OCI-LY7 (cell line): ENCODE measurements at regions not wholly inside any gene's neighbourhood (a gene's known extent, or its start where the extent isn't known, plus 50 kb on each side); places are given as distances from the start of the nearest gene placed in this dataset.

Source experiments
- BruUV-seq: library from RNA; stranded (reverse); fragments of 400-500 nt; replicated peaks from 2 replicates; lab custom pipeline; 2021; lab: Mats Ljungman, UMichigan
- CTCF ChIA-PET: fragments of 300-600 bp; sonication (Branson Sonifier 250); formaldehyde crosslinking; loops from one replicate; lab custom pipeline; 2022; ENCODE audit warnings: antibody characterized with exemption; ENCODE audit not compliant: unreplicated experiment; lab: Charles Lee
- POLR2A ChIA-PET: fragments of 300-600 bp; sonication (Branson Sonifier 250); formaldehyde crosslinking; loops from one replicate; lab custom pipeline; 2022; ENCODE audit warnings: antibody characterized with exemption; lab: Charles Lee
- DNase-seq: peaks from one replicate; pipeline ENCODE4 v3.0.0-alpha.2; 2015; ENCODE audit warnings: low spot score
- H2AFZ ChIP-seq: fragments of 200-600 bp; sonication (generic), shearing (Covaris generic); 2 replicates; pipeline ENCODE4 v1.6.1; 2014; ENCODE audit warnings: mild to moderate bottlenecking, antibody characterized with exemption, low read length, moderate library complexity
- H3K27ac ChIP-seq: fragments of 200-600 bp; sonication (generic); 2 replicates; pipeline ENCODE4 v1.5.1; 2014; ENCODE audit warnings: mixed run types, low read depth, mild to moderate bottlenecking, moderate library complexity, low read length, inconsistent platforms; ENCODE audit not compliant: poor library complexity, severe bottlenecking
- H3K36me3 ChIP-seq: fragments of 200-600 bp; sonication (generic); 2 replicates; pipeline ENCODE4 v1.6.1; 2014; ENCODE audit warnings: mild to moderate bottlenecking, antibody characterized with exemption, low read length, moderate library complexity, mixed read lengths; ENCODE audit not compliant: insufficient read depth
- H3K4me1 ChIP-seq: fragments of 200-600 bp; sonication (generic); 2 replicates; pipeline ENCODE4 v1.5.1; 2014; ENCODE audit warnings: mild to moderate bottlenecking, low read length; ENCODE audit not compliant: insufficient read depth, poor library complexity, severe bottlenecking
- H3K4me2 ChIP-seq: fragments of 200-600 bp; sonication (generic); 2 replicates; pipeline ENCODE4 v1.6.1; 2014; ENCODE audit warnings: mild to moderate bottlenecking, low read length
- H3K4me3 ChIP-seq: fragments of 200-600 bp; sonication (generic); 2 replicates; pipeline ENCODE4 v1.5.1; 2014; ENCODE audit warnings: mild to moderate bottlenecking, low read depth, low read length; ENCODE audit not compliant: poor library complexity, severe bottlenecking
- H3K79me2 ChIP-seq: fragments of 200-600 bp; sonication (generic); 2 replicates; pipeline ENCODE4 v1.6.1; 2016; ENCODE audit warnings: low read depth, mild to moderate bottlenecking, low read length, moderate library complexity, mixed read lengths; ENCODE audit not compliant: insufficient read depth
- H3K9me2 ChIP-seq: fragments of 200-600 bp; sonication (generic); 2 replicates; pipeline ENCODE4 v1.6.1; 2016; ENCODE audit warnings: mild to moderate bottlenecking, low read length, mixed read lengths; ENCODE audit not compliant: insufficient read depth
- H3K9me3 ChIP-seq: fragments of 200-600 bp; sonication (generic); 2 replicates; pipeline ENCODE4 v1.6.1; 2014; ENCODE audit warnings: mild to moderate bottlenecking, mixed run types, low read length, mixed read lengths
- H4K20me1 ChIP-seq: fragments of 200-600 bp; sonication (generic); 2 replicates; pipeline ENCODE4 v1.6.1; 2014; ENCODE audit warnings: mild to moderate bottlenecking, antibody characterized with exemption, low read length, moderate library complexity, mixed read lengths; ENCODE audit not compliant: insufficient read depth
- EZH2phosphoT487 ChIP-seq: fragments of 200-600 bp; sonication (generic); IDR thresholded peaks from 2 replicates; pipeline ENCODE4 v1.6.1; 2018; ENCODE audit warnings: low read depth, borderline replicate concordance, mild to moderate bottlenecking, mixed run types, antibody characterized with exemption, low read length, moderate library complexity, mixed read lengths
- intact Hi-C: fragments of 100-400 bp; cut with micrococcal nuclease; formaldehyde crosslinking; loops from one replicate; pipeline ENCODE4 v1.10.0; 2022; ENCODE audit not compliant: unreplicated experiment
- TF ChIP-seq, protein P1 (sequence below): fragments of 200-600 bp; sonication (generic); conservative IDR thresholded peaks from 2 replicates; pipeline ENCODE4 v1.5.1; 2014; ENCODE audit warnings: mild to moderate bottlenecking, antibody characterized with exemption, low read length, moderate library complexity, mixed read lengths

DNA sequence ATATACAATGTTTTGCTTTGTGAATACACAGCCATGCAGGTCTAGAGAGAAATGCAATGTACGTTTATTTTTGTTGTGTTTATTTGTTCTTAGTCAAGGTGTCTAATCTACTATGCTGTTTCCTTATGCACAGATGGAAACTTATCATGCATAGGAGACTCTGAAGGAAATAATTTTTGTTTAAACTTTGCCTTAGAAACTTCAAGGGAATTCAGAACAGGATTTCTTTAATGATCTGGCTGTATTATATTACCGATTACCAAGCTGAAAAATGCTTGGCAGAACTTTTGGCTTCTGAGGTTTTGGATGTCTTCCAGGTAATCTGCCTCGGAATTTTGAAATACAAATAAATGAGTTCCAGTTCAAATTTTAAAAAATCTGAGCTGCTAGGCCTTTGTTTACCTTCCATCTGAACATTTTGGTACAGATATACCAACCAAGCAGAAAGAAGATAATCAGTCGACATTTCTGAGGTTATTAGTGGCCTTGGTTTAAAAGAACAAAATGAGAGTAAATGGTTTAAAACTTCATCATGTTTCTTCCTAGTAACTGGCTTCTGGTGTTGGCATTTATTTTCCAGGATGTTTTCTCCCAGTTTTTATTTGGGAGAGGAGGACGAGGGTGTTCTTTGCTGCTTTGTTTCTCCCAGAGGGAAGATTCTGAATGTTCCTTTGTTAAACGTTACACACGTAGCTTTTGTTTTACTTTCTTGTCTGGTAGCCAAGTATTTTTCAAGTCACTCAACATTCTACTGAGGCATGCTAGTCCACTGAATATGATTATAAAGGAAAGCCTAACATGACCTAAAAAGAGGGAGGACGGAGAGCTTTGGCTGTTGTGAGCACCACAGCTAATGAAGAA, 421.8 kb upstream of the TBL1XR1 start:
- no peak overlapping the region for H2AFZ ChIP-seq

DNA sequence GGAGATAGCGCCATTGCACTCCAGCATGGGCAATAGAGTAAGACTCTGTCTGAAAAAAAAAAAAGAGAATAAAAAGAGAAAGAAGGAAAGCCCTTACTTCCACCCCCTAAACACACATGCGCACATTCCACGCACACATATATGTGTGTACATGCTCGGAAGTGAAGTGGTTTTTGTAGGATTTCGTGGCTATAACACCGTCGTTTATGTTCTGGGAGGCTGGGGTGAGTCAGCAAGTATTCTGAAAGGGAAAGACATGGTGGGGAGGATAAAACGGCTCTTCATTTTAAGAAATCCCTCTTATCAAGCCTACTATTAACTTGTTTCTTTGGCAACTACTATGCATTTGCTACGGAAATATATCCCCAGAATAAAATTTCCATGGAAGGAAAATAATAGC, 422.8 kb upstream of the TBL1XR1 start:
- intact Hi-C loops, result no loop called here
- Histone ChIP-seq H3K4me2 (no peak overlapping the region), H3K27ac (no peak overlapping the region), H2AFZ (no peak overlapping the region), H3K9me2 (no peaks in the 10 kb centered on the region), H3K79me2 (no peaks in the 10 kb centered on the region), H3K4me3 (no peak overlapping the region), H3K4me1 (no peaks in the 10 kb centered on the region), H3K36me3 (no peaks in the 10 kb centered on the region), H4K20me1 (no peaks in the 10 kb centered on the region), H3K9me3 (no peaks in the 10 kb centered on the region)
- TF ChIP-seq, protein P1, sequence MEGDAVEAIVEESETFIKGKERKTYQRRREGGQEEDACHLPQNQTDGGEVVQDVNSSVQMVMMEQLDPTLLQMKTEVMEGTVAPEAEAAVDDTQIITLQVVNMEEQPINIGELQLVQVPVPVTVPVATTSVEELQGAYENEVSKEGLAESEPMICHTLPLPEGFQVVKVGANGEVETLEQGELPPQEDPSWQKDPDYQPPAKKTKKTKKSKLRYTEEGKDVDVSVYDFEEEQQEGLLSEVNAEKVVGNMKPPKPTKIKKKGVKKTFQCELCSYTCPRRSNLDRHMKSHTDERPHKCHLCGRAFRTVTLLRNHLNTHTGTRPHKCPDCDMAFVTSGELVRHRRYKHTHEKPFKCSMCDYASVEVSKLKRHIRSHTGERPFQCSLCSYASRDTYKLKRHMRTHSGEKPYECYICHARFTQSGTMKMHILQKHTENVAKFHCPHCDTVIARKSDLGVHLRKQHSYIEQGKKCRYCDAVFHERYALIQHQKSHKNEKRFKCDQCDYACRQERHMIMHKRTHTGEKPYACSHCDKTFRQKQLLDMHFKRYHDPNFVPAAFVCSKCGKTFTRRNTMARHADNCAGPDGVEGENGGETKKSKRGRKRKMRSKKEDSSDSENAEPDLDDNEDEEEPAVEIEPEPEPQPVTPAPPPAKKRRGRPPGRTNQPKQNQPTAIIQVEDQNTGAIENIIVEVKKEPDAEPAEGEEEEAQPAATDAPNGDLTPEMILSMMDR, result no peak
- no peak for TF ChIP-seq EZH2phosphoT487
- ChIA-PET POLR2A (no interaction called here), CTCF (no interaction called here)
- no peak for DNase-seq
- no TSS peak for BruUV-seq

More for the DNA sequence above, 421.8 kb upstream of the TBL1XR1 start:
- intact Hi-C loops, result no loop called here
- Histone ChIP-seq H4K20me1 (no peaks in the 10 kb centered on the region), H3K4me1 (no peaks in the 10 kb centered on the region), H3K36me3 (no peaks in the 10 kb centered on the region), H3K4me3 (no peak overlapping the region), H3K4me2 (no peak overlapping the region), H3K9me2 (no peaks in the 10 kb centered on the region), H3K9me3 (no peaks in the 10 kb centered on the region), H3K79me2 (no peaks in the 10 kb centered on the region), H3K27ac (no peak overlapping the region)
- no TSS peak for BruUV-seq
- TF ChIP-seq, protein P1, result no peak
- no peak for TF ChIP-seq EZH2phosphoT487
- ChIA-PET CTCF (no interaction called here), POLR2A (interaction anchor here (0.6 kb wide), 1 partner anchor 568 kb away, joined by 4 read pairs; no protein-coding TSS in a partner anchor)
- DNase-seq, result no peak

DNA sequence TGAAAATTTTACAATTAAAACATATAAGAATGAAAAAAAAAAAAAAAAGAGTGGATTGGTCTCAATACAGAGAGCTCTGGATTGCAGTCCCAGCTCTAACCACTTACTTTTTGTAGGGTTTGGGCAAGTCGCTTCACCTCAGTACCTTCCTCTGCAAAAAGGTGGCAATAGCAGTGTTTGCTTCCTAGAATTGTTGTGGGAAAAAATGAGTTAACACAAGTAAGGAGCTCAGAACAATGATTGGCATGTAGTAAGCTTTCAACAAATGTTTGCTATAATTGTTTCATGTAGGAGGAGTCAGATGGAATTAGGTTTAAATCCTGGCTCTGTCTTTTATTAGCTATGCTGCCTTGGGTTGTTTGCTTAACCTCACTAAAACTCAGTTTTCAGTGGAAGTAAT, 425.2 kb upstream of the TBL1XR1 start:
- no peak overlapping the region for H3K4me2 ChIP-seq
- no peak for TF ChIP-seq EZH2phosphoT487
- TF ChIP-seq, protein P1, result no peak
- DNase-seq, result no peak
- ChIA-PET POLR2A (no interaction called here), CTCF (interaction anchor here (0.5 kb wide), 1 partner anchor 132 kb away, joined by 6 read pairs; no protein-coding TSS in a partner anchor)
- no peaks in the 10 kb centered on the region for H3K9me2 ChIP-seq
- no peaks in the 10 kb centered on the region for H4K20me1 ChIP-seq
- no peaks in the 10 kb centered on the region for H3K4me1 ChIP-seq
- H3K79me2 ChIP-seq, result no peaks in the 10 kb centered on the region
- H3K36me3 ChIP-seq, result no peaks in the 10 kb centered on the region
- no peak overlapping the region for H3K4me3 ChIP-seq
- BruUV-seq, result no TSS peak
- no peak overlapping the region for H3K27ac ChIP-seq
- H3K9me3 ChIP-seq, result no peaks in the 10 kb centered on the region
- intact Hi-C loops, result no loop called here
- no peak overlapping the region for H2AFZ ChIP-seq
